ENCODE measurements at regions not wholly inside any gene's neighbourhood (a gene's known extent, or its start where the extent isn't known, plus 50 kb on each side); places are given as distances from the start of the nearest gene placed in this dataset.
"Not testable (repeated sequence)": the region's sequence is repeated elsewhere in the genome, so short reads cannot be mapped to it uniquely, and the experiment has no call there.

DNA sequence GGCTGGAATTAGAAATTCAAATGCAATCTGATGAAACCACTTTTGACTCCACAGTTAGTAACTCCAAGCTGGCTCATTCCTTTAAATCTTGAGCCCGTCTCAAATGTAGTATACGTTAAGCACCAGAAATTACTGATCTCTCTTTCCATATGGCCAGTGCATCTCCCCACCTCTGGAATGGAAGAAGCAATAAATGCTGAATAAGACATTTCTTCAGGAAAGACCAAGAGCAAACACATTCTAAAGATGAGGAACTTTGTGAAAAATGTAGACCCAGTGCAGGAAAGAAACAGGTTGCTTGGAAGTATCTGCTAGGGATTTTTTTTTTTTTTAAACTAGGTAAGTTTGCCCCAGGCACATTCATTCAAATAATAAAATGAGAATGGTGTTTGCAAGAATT is 143.1 kb upstream of the FBXO11 start:
- no peak overlapping the region for H3K4me3 ChIP-seq (ENCODE audit: control insufficient read depth, low read depth, low read length)
- TF ChIP-seq, protein P1, sequence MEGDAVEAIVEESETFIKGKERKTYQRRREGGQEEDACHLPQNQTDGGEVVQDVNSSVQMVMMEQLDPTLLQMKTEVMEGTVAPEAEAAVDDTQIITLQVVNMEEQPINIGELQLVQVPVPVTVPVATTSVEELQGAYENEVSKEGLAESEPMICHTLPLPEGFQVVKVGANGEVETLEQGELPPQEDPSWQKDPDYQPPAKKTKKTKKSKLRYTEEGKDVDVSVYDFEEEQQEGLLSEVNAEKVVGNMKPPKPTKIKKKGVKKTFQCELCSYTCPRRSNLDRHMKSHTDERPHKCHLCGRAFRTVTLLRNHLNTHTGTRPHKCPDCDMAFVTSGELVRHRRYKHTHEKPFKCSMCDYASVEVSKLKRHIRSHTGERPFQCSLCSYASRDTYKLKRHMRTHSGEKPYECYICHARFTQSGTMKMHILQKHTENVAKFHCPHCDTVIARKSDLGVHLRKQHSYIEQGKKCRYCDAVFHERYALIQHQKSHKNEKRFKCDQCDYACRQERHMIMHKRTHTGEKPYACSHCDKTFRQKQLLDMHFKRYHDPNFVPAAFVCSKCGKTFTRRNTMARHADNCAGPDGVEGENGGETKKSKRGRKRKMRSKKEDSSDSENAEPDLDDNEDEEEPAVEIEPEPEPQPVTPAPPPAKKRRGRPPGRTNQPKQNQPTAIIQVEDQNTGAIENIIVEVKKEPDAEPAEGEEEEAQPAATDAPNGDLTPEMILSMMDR (IDR thresholded peaks at IDR 0.05; ENCODE audit: control insufficient read depth, insufficient read depth, low read depth, low read length, missing control alignments): no peak
- DNase-seq (ENCODE audit: low read depth): no peak

DNA sequence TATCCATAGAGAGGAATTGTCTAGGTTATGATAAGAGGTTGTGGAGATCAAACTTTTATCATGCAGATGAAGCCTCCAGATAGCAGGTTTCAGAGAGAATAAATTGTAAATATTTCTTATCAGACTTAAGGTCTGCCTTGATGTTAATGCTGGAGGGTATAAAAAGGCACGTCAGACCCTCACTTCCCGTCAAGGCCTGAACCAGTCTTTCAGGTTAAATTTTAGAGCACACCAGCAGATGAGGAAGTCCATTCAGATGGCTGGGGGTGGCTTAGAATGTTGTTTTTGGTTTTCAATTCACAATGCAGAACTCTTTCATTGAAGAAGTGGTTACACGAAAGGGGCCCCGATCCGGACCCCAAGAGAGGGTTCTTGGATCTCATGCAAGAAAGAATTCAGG is 144.4 kb upstream of the FBXO11 start:
- TF ChIP-seq, protein P1 (IDR thresholded peaks at IDR 0.05; ENCODE audit: control insufficient read depth, insufficient read depth, low read depth, low read length, missing control alignments): no peak
- no peak for DNase-seq (ENCODE audit: low read depth)
- H3K4me3 ChIP-seq (ENCODE audit: control insufficient read depth, low read depth, low read length): no peak overlapping the region

- TF ChIP-seq, protein P1 (IDR thresholded peaks at IDR 0.05; ENCODE audit: control insufficient read depth, insufficient read depth, low read depth, low read length, missing control alignments): no peak
- no peak for DNase-seq (ENCODE audit: low read depth)
- no peak overlapping the region for H3K4me3 ChIP-seq (ENCODE audit: control insufficient read depth, low read depth, low read length)
Observed at GRCh38 chr2:48059975-48060374, 153.7 kb upstream of the FBXO11 start.

- H3K4me3 ChIP-seq (ENCODE audit: control insufficient read depth, low read depth, low read length); DNase-seq (ENCODE audit: low read depth): not testable (repeated sequence)
Observed at GRCh38 chr2:48061656-48062055, 155.4 kb upstream of the FBXO11 start.

GRCh38 chr2:48065096-48065495 is 158.8 kb upstream of the FBXO11 start:
- TF ChIP-seq, protein P1 (IDR thresholded peaks at IDR 0.05; ENCODE audit: control insufficient read depth, insufficient read depth, low read depth, low read length, missing control alignments): no peak
- no peak for DNase-seq (ENCODE audit: low read depth)
- no peak overlapping the region for H3K4me3 ChIP-seq (ENCODE audit: control insufficient read depth, low read depth, low read length)

DNA sequence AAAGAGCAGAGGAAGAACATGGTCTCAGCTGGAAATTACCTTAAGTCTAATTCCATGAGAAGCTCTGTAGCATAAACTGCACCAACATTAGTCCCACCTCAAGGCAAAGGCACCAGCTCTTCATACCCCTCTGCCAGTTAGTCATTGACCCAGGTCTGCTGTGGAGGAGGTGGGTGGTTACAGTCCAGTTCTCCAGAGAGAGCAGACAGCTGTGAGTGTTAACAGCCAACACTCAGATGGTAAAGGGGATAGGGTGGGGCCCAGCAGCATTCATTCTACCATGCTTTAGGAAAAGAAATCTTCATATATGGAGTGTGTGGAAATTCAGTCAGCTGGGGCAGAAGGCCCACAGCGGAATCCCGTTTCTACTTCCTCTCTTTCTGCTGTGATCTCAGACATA is 159.7 kb upstream of the FBXO11 start:
- H3K4me3 ChIP-seq (ENCODE audit: control insufficient read depth, low read depth, low read length): no peak overlapping the region
- TF ChIP-seq, protein P1 (IDR thresholded peaks at IDR 0.05; ENCODE audit: control insufficient read depth, insufficient read depth, low read depth, low read length, missing control alignments): no peak
- DNase-seq (ENCODE audit: low read depth): no peak

DNA sequence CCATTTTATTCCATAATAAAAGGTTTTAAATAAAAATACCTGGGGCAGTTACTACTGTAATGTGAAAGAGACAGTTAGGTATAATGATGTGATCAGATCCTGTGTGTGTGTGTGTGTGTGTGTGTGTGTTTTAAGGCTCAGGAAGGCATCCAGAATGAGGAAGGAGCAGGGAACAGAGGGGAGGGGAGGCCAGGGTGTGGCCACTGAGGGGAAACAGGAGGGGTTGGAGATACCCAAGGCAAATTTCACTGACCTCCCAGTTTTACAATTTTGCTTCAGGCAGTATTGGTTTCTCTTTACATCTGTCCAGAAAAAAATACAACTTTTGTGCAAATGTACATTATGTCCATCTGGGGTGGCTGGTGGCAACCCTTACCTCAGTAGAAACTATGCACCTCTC is 163.5 kb upstream of the FBXO11 start:
- DNase-seq (ENCODE audit: low read depth): no peak
- no peak overlapping the region for H3K4me3 ChIP-seq (ENCODE audit: control insufficient read depth, low read depth, low read length)
- TF ChIP-seq, protein P1 (IDR thresholded peaks at IDR 0.05; ENCODE audit: control insufficient read depth, insufficient read depth, low read depth, low read length, missing control alignments): no peak

Measured in AG09309 (cell line).